H1 (cell line): ENCODE measurements at regions not wholly inside any gene's neighbourhood (a gene's known extent, or its start where the extent isn't known, plus 50 kb on each side); places are given as distances from the start of the nearest gene placed in this dataset.

Source experiments
- CTCF ChIA-PET: fragments of 300-600 bp; sonication (Branson Sonifier 250); formaldehyde crosslinking; loops from one replicate; lab custom pipeline; 2021; ENCODE audit not compliant: partially characterized antibody; lab: Charles Lee
- POLR2A ChIA-PET: fragments of 300-600 bp; sonication (Branson Sonifier 250); formaldehyde crosslinking; loops from one replicate; lab custom pipeline; 2021; ENCODE audit warnings: inconsistent platforms; ENCODE audit not compliant: partially characterized antibody; lab: Charles Lee
- DNase-seq, 2 experiments: peaks; one replicate each; pipeline versions ENCODE4 v3.0.0 to v3.0.0-alpha.2; 2010 to 2022; ENCODE audit warnings: low spot score in 2 of 2, low read depth in 1 of 2, mixed read lengths in 1 of 2
- FAIRE-seq: peaks from 2 replicates; lab custom pipeline; 2011; peaks lifted over from hg19 to GRCh38; lab: Jason Lieb, UNC
- H2AFZ ChIP-seq: 2 replicates; pipeline ENCODE4 v1.8.1; 2012; ENCODE audit warnings: low read length, inconsistent platforms
- H2AK5ac ChIP-seq: 2 replicates; pipeline ENCODE4 v1.6.1; 2013; ENCODE audit warnings: low read depth, low read length
- H2BK120ac ChIP-seq: replicated peaks from 2 replicates; pipeline ENCODE3; 2013; ENCODE audit warnings: low read depth, low read length, inconsistent platforms
- H2BK12ac ChIP-seq: 2 replicates; pipeline ENCODE4 v1.6.1; 2013; ENCODE audit warnings: low read depth, low read length
- H2BK15ac ChIP-seq: 2 replicates; pipeline ENCODE4 v1.6.1; 2013; ENCODE audit warnings: low read length
- H2BK20ac ChIP-seq: 2 replicates; pipeline ENCODE4 v1.6.1; 2013; ENCODE audit warnings: low read length
- H2BK5ac ChIP-seq: 2 replicates; pipeline ENCODE4 v1.6.1; 2013; ENCODE audit warnings: low read depth, low read length
- H3K14ac ChIP-seq: 2 replicates; pipeline ENCODE4 v1.6.1; 2013; ENCODE audit warnings: inconsistent platforms; ENCODE audit not compliant: insufficient read length
- H3K18ac ChIP-seq: 2 replicates; pipeline ENCODE4 v1.6.1; 2013; ENCODE audit warnings: low read length; ENCODE audit errors: extremely low read depth
- H3K23ac ChIP-seq: 2 replicates; pipeline ENCODE4 v1.6.1; 2013; ENCODE audit warnings: inconsistent platforms; ENCODE audit not compliant: insufficient read length
- H3K23me2 ChIP-seq: 2 replicates; pipeline ENCODE4 v1.6.1; 2013; ENCODE audit warnings: low read depth, low read length
- H3K27ac ChIP-seq: 2 replicates; pipeline ENCODE4 v1.6.1; 2011; ENCODE audit warnings: low read depth, low read length, inconsistent platforms
- H3K27me3 ChIP-seq, 4 experiments: replicated peaks in 1 of 4; 1 replicate in 1 of 4; 2 replicates in 3 of 4; pipeline versions ENCODE4 v1.6.1 to v1.8.1; 2011 to 2013; ENCODE audit warnings: low read length in 3 of 4, mild to moderate bottlenecking in 3 of 4, inconsistent platforms in 2 of 4, mixed read lengths in 2 of 4, moderate library complexity in 1 of 4; ENCODE audit not compliant: control insufficient read depth in 3 of 4, insufficient read depth in 3 of 4; ENCODE audit errors: extremely low read depth in 1 of 4
- H3K36me3 ChIP-seq, 4 experiments: 2 replicates each; pipeline versions ENCODE4 v1.6.1 to v1.8.1; 2011 to 2013; ENCODE audit warnings: mild to moderate bottlenecking in 4 of 4, low read length in 3 of 4, moderate library complexity in 2 of 4, control low read depth in 1 of 4, inconsistent platforms in 1 of 4; ENCODE audit not compliant: insufficient read depth in 4 of 4, control insufficient read depth in 2 of 4
- H3K4ac ChIP-seq: replicated peaks from 2 replicates; pipeline ENCODE3; 2013; ENCODE audit warnings: low read length, low read depth, mixed read lengths, inconsistent platforms; ENCODE audit not compliant: insufficient read length
- H3K4me1 ChIP-seq, 4 experiments: replicated peaks in 1 of 4; 1 replicate in 1 of 4; 2 replicates in 3 of 4; pipeline versions ENCODE4 v1.6.1 to v1.8.1; 2011 to 2013; ENCODE audit warnings: low read length in 3 of 4, inconsistent platforms in 2 of 4, mixed read lengths in 1 of 4; ENCODE audit not compliant: insufficient read depth in 4 of 4, control insufficient read depth in 3 of 4
- H3K4me2 ChIP-seq, 2 experiments: 2 replicates each; pipeline versions ENCODE4 v1.6.1 to v1.8.1; 2011 to 2013; ENCODE audit warnings: low read depth in 2 of 2, low read length in 2 of 2, control low read depth in 1 of 2, inconsistent platforms in 1 of 2, mild to moderate bottlenecking in 1 of 2; ENCODE audit not compliant: insufficient read depth in 1 of 2
- H3K4me3 ChIP-seq, 4 experiments: fragments of 200-600, 300-600 bp in 1 of 4; sonication (generic), shearing (Covaris generic), sonication (Bioruptor Twin) in 1 of 4; 2 replicates each; pipeline versions ENCODE4 v1.5.1 to v1.8.1; 2011 to 2016; ENCODE audit warnings: low read length in 4 of 4, low read depth in 3 of 4, control low read depth in 2 of 4, inconsistent platforms in 2 of 4, mild to moderate bottlenecking in 2 of 4, mixed read lengths in 1 of 4, moderate library complexity in 1 of 4; ENCODE audit not compliant: insufficient read depth in 2 of 4; ENCODE audit errors: extremely low read depth in 1 of 4
- H3K56ac ChIP-seq: replicated peaks from 2 replicates; pipeline ENCODE3; 2013; ENCODE audit warnings: low read depth, mild to moderate bottlenecking, mixed read lengths, low read length, inconsistent platforms; ENCODE audit not compliant: insufficient read length
- H3K79me1 ChIP-seq: 2 replicates; pipeline ENCODE4 v1.6.1; 2013; ENCODE audit warnings: low read depth, low read length, control low read depth
- H3K79me2 ChIP-seq, 2 experiments: 2 replicates each; pipeline versions ENCODE4 v1.6.1 to v1.8.1; 2012 to 2013; ENCODE audit warnings: low read length in 2 of 2, mild to moderate bottlenecking in 2 of 2, inconsistent platforms in 1 of 2; ENCODE audit not compliant: insufficient read depth in 2 of 2, control insufficient read depth in 1 of 2
- H3K9ac ChIP-seq, 4 experiments: replicated peaks in 1 of 4; 1 replicate in 1 of 4; 2 replicates in 3 of 4; pipeline versions ENCODE4 v1.6.1 to v1.8.1; 2011 to 2013; ENCODE audit warnings: low read depth in 3 of 4, low read length in 3 of 4, control low read depth in 2 of 4, mild to moderate bottlenecking in 2 of 4, moderate library complexity in 2 of 4, inconsistent platforms in 1 of 4; ENCODE audit errors: extremely low read depth in 1 of 4
- H3K9me3 ChIP-seq, 2 experiments: 2 replicates each; pipeline versions ENCODE4 v1.6.1 to v1.8.1; 2012 to 2013; ENCODE audit warnings: mild to moderate bottlenecking in 2 of 2, moderate library complexity in 2 of 2, control low read depth in 1 of 2, inconsistent platforms in 1 of 2, low read depth in 1 of 2, low read length in 1 of 2, mixed read lengths in 1 of 2; ENCODE audit not compliant: insufficient read depth in 2 of 2
- H4K20me1 ChIP-seq, 2 experiments: replicated peaks in 1 of 2; 2 replicates each; pipeline versions ENCODE3 to v1.8.1; 2011 to 2013; ENCODE audit warnings: inconsistent platforms in 2 of 2, low read length in 2 of 2, mild to moderate bottlenecking in 1 of 2; ENCODE audit not compliant: insufficient read depth in 2 of 2, control insufficient read depth in 1 of 2
- H4K5ac ChIP-seq: 2 replicates; pipeline ENCODE4 v1.6.1; 2013; ENCODE audit warnings: low read length, low read depth, mixed read lengths, inconsistent platforms; ENCODE audit not compliant: insufficient read length
- H4K8ac ChIP-seq: 2 replicates; pipeline ENCODE4 v1.8.0; 2013; ENCODE audit warnings: mild to moderate bottlenecking, moderate library complexity, low read length, inconsistent platforms; ENCODE audit not compliant: insufficient read depth; ENCODE audit errors: extremely low read depth
- H4K91ac ChIP-seq: replicated peaks from 2 replicates; pipeline ENCODE3; 2013; ENCODE audit warnings: low read length, mixed read lengths, inconsistent platforms; ENCODE audit not compliant: insufficient read length
- BCL11A ChIP-seq, 2 experiments: IDR thresholded peaks; one replicate each; pipeline ENCODE4 v1.6.1; 2011; ENCODE audit warnings: low read depth in 2 of 2, low read length in 2 of 2, mild to moderate bottlenecking in 2 of 2
- CEBPB ChIP-seq: IDR thresholded peaks from 2 replicates; pipeline ENCODE4 v1.6.1; 2012; ENCODE audit warnings: low read depth, low read length
- EGR1 ChIP-seq: IDR thresholded peaks from 2 replicates; pipeline ENCODE4 v1.6.1; 2011; ENCODE audit warnings: low read depth, low read length, borderline replicate concordance
- EP300 ChIP-seq, 2 experiments: IDR thresholded peaks; 1 replicate in 1 of 2; 2 replicates in 1 of 2; pipeline ENCODE4 v1.6.1; 2011 to 2012; ENCODE audit warnings: low read depth in 2 of 2, low read length in 2 of 2, mild to moderate bottlenecking in 2 of 2, borderline replicate concordance in 1 of 2, inconsistent platforms in 1 of 2, moderate library complexity in 1 of 2
- EZH2 ChIP-seq: fragments of 200-600 bp; sonication (generic); IDR thresholded peaks from 2 replicates; pipeline ENCODE4 v1.7.1; 2012; ENCODE audit warnings: low read depth, mild to moderate bottlenecking, moderate library complexity, low read length, inconsistent platforms; ENCODE audit not compliant: severe bottlenecking
- GABPA ChIP-seq: IDR thresholded peaks from 2 replicates; pipeline ENCODE4 v1.6.1; 2011; ENCODE audit warnings: mild to moderate bottlenecking, low read length, moderate library complexity, borderline replicate concordance; ENCODE audit not compliant: insufficient read depth
- JUND ChIP-seq: IDR thresholded peaks from 2 replicates; pipeline ENCODE4 v1.6.1; 2011; ENCODE audit warnings: mild to moderate bottlenecking, improper control_type of control experiment, low read length
- NRF1 ChIP-seq: IDR thresholded peaks from 2 replicates; pipeline ENCODE4 v1.6.1; 2011; ENCODE audit warnings: mild to moderate bottlenecking, low read depth, low read length, improper control_type of control experiment
- POLR2A ChIP-seq, 2 experiments: IDR thresholded peaks; 1 replicate in 1 of 2; 2 replicates in 1 of 2; pipeline ENCODE4 v1.6.1; 2011; ENCODE audit warnings: low read depth in 2 of 2, low read length in 2 of 2, mild to moderate bottlenecking in 2 of 2; ENCODE audit errors: control extremely low read depth in 1 of 2
- RAD21 ChIP-seq, 2 experiments: IDR thresholded peaks in 1 of 2; conservative IDR thresholded peaks in 1 of 2; 2 replicates each; pipeline ENCODE4 v1.6.1; 2011; ENCODE audit warnings: low read depth in 2 of 2, low read length in 2 of 2, improper control_type of control experiment in 1 of 2, inconsistent platforms in 1 of 2, mild to moderate bottlenecking in 1 of 2, moderate library complexity in 1 of 2
- RNF2 ChIP-seq: fragments of 200-900, 300-1000 bp; sonication (generic); IDR thresholded peaks from 2 replicates; pipeline ENCODE4 v1.7.1; 2016; ENCODE audit warnings: borderline replicate concordance, low read depth, mild to moderate bottlenecking, antibody characterized with exemption, low read length; ENCODE audit not compliant: poor library complexity, severe bottlenecking; ENCODE audit errors: missing control alignments
- SIN3A ChIP-seq, 2 experiments: IDR thresholded peaks in 1 of 2; conservative IDR thresholded peaks in 1 of 2; 2 replicates each; pipeline ENCODE4 v1.6.1; 2011 to 2012; ENCODE audit warnings: low read length in 2 of 2, improper control_type of control experiment in 1 of 2, low read depth in 1 of 2, mild to moderate bottlenecking in 1 of 2
- SP4 ChIP-seq: IDR thresholded peaks from 2 replicates; pipeline ENCODE4 v1.6.1; 2012; ENCODE audit warnings: low read length, inconsistent platforms
- ZNF274 ChIP-seq: IDR thresholded peaks from 2 replicates; pipeline ENCODE4 v1.7.0; 2012; ENCODE audit warnings: low read length, borderline replicate concordance; ENCODE audit errors: extremely low read depth
- WGBS, 2 experiments: shearing (Covaris generic) in 1 of 2; methylation state at CpG; one replicate each; pipeline versions ENCODE4 v1.1.6 to v1.1.7; 2013 to 2015; ENCODE audit warnings: low lambda C conversion rate in 2 of 2, mixed read lengths in 2 of 2, inconsistent platforms in 1 of 2, low coverage in 1 of 2, missing lambda C conversion rate in 1 of 2; ENCODE audit not compliant: insufficient replicate concordance in 2 of 2, insufficient coverage in 1 of 2, insufficient read length in 1 of 2; ENCODE audit errors: extremely low coverage in 1 of 2, missing lambda C conversion rate in 1 of 2; 5-methylcytosine and 5-hydroxymethylcytosine counted together

GRCh38 chr13:111418101-111418500 lies 97.7 kb downstream of the TEX29 start:
- Histone ChIP-seq H4K91ac (no peak overlapping the region), H2BK120ac (no peak overlapping the region), H3K18ac (no peak overlapping the region), H4K20me1 (no peaks in the 10 kb centered on the region), H3K27me3 (no peaks in the 10 kb centered on the region), H3K4me2 (no peak overlapping the region), H3K27ac (no peak overlapping the region), H3K79me2 (no peaks in the 10 kb centered on the region), H3K9me3 (no peaks in the 10 kb centered on the region), H2BK15ac (no peak overlapping the region), H3K14ac (no peak overlapping the region), H4K8ac (no peak overlapping the region), H3K56ac (no peak overlapping the region), H2BK5ac (no peak overlapping the region), H2AK5ac (no peak overlapping the region), H3K79me1 (no peaks in the 10 kb centered on the region), H2BK20ac (no peak overlapping the region), H2AFZ (no peak overlapping the region), H3K4me1 (peaks cover 0 to 6% (median 3%) of the 10 kb centered on the region in 4 experiments; a peak in 2 of 7 replicates), H3K23ac (no peak overlapping the region), H4K5ac (no peak overlapping the region), H3K23me2 (no peaks in the 10 kb centered on the region; the same call in 1 of the 2 replicates), H3K4ac (no peak overlapping the region), H3K36me3 (no peaks in the 10 kb centered on the region), H3K9ac (no peak overlapping the region), H2BK12ac (no peak overlapping the region), H3K4me3 (no peak overlapping the region)
- DNase-seq (no peak), FAIRE-seq (no peak)
- ChIA-PET CTCF (interaction anchor here (2.3 to 9.8 kb wide), 3 partner anchors 10 to 14 kb away, joined by 7 to 69 read pairs (median 8); no protein-coding TSS in a partner anchor), POLR2A (no interaction called here)
- WGBS, 2 experiments: 96% methylated on average over 6 of the region's 6 CpGs; no CpG with 5 or more reads in 1 of the 2 experiments
- TF ChIP-seq NRF1 (no peak), POLR2A (IDR thresholded peaks at IDR 0.05; ENCODE audit: control extremely low read depth in 1 of 2, low read depth in 2 of 2, low read length in 2 of 2) (no peak), EP300 (IDR thresholded peaks at IDR 0.05; ENCODE audit: borderline replicate concordance in 1 of 2, low read depth in 2 of 2, low read length in 2 of 2) (no peak), EGR1 (no peak), CEBPB (no peak), JUND (no peak), ZNF274 (no peak), SIN3A (conservative IDR thresholded peaks at IDR 0.05 in 1 of 2, IDR thresholded peaks at IDR 0.05 in 1 of 2; ENCODE audit: low read depth in 1 of 2, low read length in 2 of 2) (no peak), GABPA (no peak), RNF2 (no peak), BCL11A (IDR thresholded peaks at IDR 0.05; ENCODE audit: low read depth in 2 of 2, low read length in 2 of 2) (no peak), SP4 (no peak), RAD21 (IDR thresholded peaks at IDR 0.05 in 1 of 2, conservative IDR thresholded peaks at IDR 0.05 in 1 of 2; ENCODE audit: low read depth in 2 of 2, low read length in 2 of 2) (no peak), EZH2 (no peak)
